Stimulated activated CD8-positive, alpha-beta memory T cell treated with anti-CD3 and anti-CD28 coated beads, Interleukin-7, amount 100 ng/mL, for 4 hours (primary cell): ENCODE measurements at regions not wholly inside any gene's neighbourhood (a gene's known extent, or its start where the extent isn't known, plus 50 kb on each side); places are given as distances from the start of the nearest gene placed in this dataset.
"Not testable (repeated sequence)": the region's sequence is repeated elsewhere in the genome, so short reads cannot be mapped to it uniquely, and the experiment has no call there.

Experiments used
- DNase-seq, 2 donors: peaks; one replicate each; pipeline ENCODE4 v3.0.0-alpha.2; 2020; ENCODE audit warnings: low read depth in 2 of 2

DNA sequence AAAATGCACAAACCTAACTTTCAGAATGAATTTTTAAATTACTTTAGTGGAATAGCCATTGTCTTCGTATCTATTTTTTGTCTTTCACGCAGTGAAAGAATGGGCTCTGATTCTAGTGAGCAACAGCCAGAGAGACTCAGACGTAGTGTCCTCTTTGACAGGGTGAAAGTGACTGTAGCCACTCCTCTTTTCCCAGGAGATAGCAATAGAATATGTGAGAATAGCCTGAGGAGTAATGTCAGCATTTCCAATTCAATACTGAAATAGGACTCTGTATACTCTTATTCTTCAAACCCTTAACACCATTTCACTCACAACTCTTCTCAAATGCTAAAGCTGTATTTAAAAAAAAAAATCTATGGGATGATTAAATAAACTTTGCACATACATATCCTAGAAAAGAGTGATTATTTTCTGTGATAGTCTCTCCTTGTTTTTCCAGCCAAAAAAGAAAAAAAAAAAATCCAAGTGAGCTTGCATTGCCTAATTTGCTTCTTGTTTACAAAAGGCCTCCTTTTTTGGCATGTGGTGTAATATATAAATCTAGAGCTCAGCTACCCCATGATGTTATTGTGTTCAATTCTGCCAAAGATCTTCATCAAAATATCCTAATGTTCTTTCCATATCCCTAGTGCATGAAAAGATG lies 626.1 kb upstream of the SLITRK6 start:
- DNase-seq = no peak

GRCh38 chr13:86426437-86426836 lies 627.2 kb upstream of the SLITRK6 start:
- DNase-seq = no peak

- DNase-seq = no peak
Measured at GRCh38 chr13:86429756-86430155, 630.5 kb upstream of the SLITRK6 start.

GRCh38 chr13:86438034-86438433 lies 638.8 kb upstream of the SLITRK6 start:
- DNase-seq = no peak

DNA sequence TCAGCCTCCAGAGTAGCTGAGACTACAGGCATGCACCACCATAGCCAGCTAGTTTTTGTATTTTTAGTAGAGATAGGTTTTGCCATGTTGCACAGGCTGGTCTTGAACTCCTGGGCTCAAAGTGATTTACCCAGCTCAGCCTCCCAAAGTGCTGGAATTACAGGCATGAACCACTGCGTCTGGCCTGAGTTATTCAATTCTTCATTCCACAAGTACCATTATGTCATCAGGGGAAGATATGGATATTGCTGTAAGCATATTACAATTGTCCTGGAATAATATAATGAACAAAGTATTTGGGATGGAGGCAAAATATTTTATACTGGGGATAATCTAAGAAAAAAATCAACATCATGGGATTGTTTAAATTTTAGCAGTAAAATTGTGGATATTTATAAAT lies 646.0 kb upstream of the SLITRK6 start:
- DNase-seq = no peak

DNA sequence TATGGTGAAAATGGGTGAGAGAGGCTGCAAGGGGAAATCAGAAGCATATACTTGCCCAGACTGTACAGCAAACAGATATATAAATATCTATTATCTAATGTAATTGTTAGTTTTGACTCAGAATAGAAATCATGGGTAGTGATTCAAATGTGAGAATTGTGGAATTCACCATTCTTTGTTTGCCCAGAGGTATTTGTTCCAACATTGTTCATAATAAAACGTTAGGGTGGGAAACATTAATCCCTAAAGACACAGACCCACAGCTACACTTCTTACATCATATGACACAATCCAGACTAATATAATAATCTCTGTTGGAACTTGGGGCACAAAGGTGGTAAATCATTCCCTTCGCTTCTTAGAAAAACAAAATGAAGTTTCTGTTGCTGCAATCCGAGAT lies 646.5 kb upstream of the SLITRK6 start:
- no peak for DNase-seq

- no peak for DNase-seq
Measured at GRCh38 chr13:86446311-86446710, 647.1 kb upstream of the SLITRK6 start.

DNA sequence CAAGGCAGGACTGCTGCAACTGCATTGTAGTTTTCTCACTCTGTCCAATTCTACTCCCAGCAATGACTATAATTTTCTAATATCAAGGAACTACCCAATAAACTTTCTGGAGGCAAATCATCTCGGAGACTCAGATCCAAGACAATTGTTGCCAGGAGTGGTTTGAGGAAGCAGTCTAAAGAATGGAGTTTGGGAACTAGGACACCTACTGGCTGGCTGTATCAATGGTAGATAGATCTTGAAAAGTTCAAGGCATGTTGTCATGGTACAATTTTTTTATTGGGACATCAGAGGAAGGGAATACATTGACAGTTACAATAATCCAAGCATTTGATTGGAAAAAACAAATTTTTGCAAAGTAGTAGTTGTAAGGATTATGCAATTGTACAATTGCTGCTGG lies 648.3 kb upstream of the SLITRK6 start:
- no peak for DNase-seq

DNA sequence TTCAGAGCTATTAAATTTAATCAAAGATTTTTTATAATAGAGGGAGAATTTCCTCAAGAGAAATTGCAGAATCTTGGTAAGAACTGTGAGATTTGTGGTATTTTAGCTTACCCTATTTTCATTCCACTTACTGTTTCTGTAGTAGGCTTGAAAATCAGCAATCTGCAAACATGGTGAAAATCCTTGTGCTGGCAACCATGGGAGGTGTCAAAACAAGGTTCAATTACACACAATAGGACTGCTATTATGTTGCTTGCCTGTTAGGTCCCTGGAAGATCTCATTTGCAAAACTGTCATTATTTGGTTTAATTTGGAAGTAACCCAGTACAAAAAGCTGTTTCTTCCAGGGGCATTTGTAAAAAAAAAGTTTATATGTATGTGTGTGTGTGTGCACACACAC lies 662.8 kb upstream of the SLITRK6 start:
- no peak for DNase-seq

GRCh38 chr13:86464193-86464592 lies 665.0 kb upstream of the SLITRK6 start:
- DNase-seq = no peak

DNA sequence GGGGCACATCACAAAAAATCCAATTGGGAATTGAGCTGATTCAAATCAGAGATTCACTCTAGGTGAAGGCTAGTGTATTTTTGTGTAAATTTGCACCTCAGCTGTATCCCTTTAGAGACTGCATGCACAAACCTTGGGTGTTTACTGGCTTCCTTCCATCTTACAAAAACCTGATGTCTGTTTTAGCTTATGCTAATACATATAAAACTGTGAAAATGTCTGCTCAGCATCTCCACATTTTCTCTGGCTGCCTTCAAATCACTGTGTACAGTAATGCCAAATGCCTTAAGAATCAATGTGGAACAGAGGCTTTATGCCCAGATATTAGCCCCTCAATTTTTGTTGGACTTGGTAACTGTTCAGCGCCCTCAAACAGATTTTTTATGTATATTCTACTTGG lies 675.8 kb upstream of the SLITRK6 start:
- no peak for DNase-seq

- no peak for DNase-seq
Measured at GRCh38 chr13:86476656-86477055, 677.4 kb upstream of the SLITRK6 start.

GRCh38 chr13:86486582-86486981 lies 687.4 kb upstream of the SLITRK6 start:
- DNase-seq = no peak

DNA sequence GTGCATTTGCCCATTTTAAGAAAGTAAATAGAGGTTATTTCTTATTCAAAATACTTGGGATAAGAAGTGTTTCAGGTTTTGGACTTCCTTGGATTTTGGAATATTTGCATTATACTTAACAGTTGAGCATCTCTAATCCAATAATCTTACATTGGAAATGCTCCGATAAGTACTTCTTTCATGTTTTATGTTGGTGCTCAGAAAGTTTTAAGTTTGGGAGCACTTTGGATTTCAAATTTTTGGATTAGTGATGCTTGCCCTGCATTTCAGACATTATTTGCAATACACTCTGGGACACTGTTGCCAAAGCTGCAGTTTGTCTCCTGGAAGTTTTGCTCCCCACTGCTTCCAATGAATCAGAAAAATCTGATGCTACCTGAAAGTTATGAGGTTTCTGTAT lies 691.9 kb upstream of the SLITRK6 start:
- no peak for DNase-seq

- not testable (repeated sequence) for DNase-seq
Measured at GRCh38 chr13:86501931-86502330, 702.7 kb upstream of the SLITRK6 start.

GRCh38 chr13:86510792-86511191 lies 711.6 kb upstream of the SLITRK6 start:
- no peak for DNase-seq

GRCh38 chr13:86541461-86541860 lies 742.2 kb upstream of the SLITRK6 start:
- DNase-seq = no peak

DNA sequence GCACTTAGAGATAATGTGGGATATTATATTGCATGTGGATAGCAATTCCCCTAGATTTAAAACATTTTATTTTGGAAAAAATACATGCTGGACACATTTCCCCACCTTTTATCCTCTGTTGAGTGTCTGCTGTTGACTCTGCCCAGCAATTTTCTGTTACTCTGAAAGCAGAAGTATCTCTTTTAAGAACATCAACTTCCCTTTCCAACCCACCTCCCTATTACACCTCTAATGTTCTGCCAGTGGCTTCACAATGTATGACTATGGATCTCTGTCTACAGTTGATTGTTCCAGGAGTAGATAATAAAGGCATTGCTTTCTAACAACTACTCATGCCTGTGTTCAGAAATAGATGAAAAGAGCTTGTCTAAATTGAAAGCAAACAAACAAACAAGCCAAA lies 754.8 kb upstream of the SLITRK6 start:
- DNase-seq = no peak

DNA sequence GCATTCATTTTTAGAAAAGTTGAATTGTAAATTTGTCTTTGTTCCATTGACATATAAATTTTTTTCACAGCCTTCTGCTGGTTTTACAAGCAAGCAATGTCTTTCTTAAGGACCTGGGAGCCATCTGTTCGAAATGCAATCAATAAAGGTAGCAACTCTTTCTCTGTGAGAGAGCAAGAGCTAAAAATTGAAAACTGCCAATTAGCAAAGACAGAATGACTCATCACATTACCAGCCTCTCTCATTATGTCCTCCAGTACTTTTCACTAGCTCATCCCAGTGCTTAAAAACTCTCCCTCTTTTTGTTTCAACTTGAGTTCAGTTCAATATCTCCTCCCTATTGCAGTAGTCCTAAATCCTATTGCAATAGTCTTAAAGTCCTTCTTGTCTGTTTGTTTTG lies 760.7 kb upstream of the SLITRK6 start:
- DNase-seq = no peak

DNA sequence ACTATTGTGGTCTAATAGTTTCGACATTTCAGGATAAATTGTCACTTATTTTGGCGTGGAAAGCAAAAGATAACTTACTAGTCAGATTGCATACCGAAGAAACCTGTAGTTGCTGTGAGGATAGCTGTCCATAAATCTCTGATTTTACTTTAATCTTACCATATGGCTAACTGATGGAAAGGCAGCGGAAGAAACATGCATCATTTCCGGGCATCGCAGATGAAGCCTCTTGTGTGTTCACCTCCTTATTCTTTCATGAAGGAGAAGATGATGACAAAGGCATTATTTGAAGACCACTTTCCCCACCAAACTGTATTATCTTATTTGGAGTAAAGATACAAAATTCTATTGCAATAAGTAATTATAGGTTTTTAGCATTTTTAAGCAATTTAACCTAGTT lies 763.6 kb upstream of the SLITRK6 start:
- no peak for DNase-seq

GRCh38 chr13:86563308-86563707 lies 764.1 kb upstream of the SLITRK6 start:
- DNase-seq = no peak

DNA sequence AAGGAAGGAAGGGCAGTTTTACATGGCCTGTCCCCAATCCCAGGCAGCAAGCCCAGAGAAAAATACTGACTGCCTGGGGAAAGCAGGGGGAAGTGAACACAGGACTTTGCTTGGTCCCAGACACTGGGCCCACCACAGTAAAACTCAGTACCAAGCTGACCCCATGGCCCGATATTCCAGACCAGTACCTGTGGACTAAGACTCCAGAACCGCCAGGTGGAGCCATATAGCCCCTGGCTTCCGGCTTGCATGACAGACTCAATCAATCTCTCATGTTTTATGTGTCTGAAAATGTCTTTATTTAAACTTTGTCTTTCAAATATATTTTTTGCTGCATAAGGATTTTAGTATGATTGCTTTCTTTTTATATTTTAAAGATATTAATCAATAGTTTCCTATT lies 767.9 kb upstream of the SLITRK6 start:
- DNase-seq = no peak

- DNase-seq = no peak
Measured at GRCh38 chr13:86569119-86569518, 769.9 kb upstream of the SLITRK6 start.

DNA sequence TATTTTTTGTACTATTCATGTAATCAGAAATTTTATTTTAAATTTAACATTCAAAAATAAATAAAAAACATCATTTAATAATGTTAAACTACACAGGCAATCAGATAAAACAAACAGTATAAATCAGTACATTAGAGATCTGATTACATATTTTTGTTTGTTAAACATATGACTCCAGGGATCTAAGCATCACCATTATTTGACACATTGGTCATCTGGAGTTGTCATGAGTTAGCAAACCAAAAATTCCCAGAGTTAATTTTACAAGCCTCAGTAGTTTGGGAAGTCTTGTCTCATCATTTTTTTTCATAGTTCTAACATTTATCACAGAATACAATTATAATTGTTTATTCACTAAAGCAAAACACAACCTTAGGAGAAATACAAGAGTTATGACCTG lies 770.8 kb upstream of the SLITRK6 start:
- no peak for DNase-seq
